Choroid plexus epithelial cell (primary cell): ENCODE measurements at regions not wholly inside any gene's neighbourhood (a gene's known extent, or its start where the extent isn't known, plus 50 kb on each side); places are given as distances from the start of the nearest gene placed in this dataset.

Experiments
- DNase-seq: peaks from one replicate; pipeline ENCODE4 v3.0.0-alpha.2; 2010; ENCODE audit warnings: low read depth
- H3K4me3 ChIP-seq: 2 replicates; pipeline ENCODE4 v1.5.1; 2011; ENCODE audit warnings: low read depth, mild to moderate bottlenecking, control low read depth, low read length, moderate library complexity
- CTCF ChIP-seq: conservative IDR thresholded peaks from 2 replicates; pipeline ENCODE4 v1.5.1; 2011; ENCODE audit warnings: low read depth, mild to moderate bottlenecking, control low read depth, inconsistent platforms, low read length, moderate library complexity

GRCh38 chr1:185376840-185377635, 60.0 kb upstream of the IVNS1ABP start:
- peak; percentile 68 for DNase-seq
- TF ChIP-seq CTCF, result no peak
- no peak overlapping the region for H3K4me3 ChIP-seq

- H3K4me3 ChIP-seq, result no peak overlapping the region
- TF ChIP-seq CTCF, result no peak
- no peak for DNase-seq
These were observed 59.2 kb upstream of the IVNS1ABP start for GRCh38 chr1:185376288-185376687.

- no peak overlapping the region for H3K4me3 ChIP-seq
- no peak for TF ChIP-seq CTCF
- DNase-seq, result peak; percentile 31
These were observed 58.5 kb upstream of the IVNS1ABP start for GRCh38 chr1:185375583-185375982.

GRCh38 chr1:185373813-185374529, 56.9 kb upstream of the IVNS1ABP start:
- DNase-seq, result peak; percentile 41
- no peak for TF ChIP-seq CTCF
- H3K4me3 ChIP-seq, result no peak overlapping the region

- H3K4me3 ChIP-seq, result no peak overlapping the region
- no peak for TF ChIP-seq CTCF
- no peak for DNase-seq
These were observed 52.7 kb upstream of the IVNS1ABP start for GRCh38 chr1:185369786-185370185.

GRCh38 chr1:185368913-185369491, 52.0 kb upstream of the IVNS1ABP start:
- H3K4me3 ChIP-seq, result no peak overlapping the region
- TF ChIP-seq CTCF, result no peak
- no peak for DNase-seq
